ENCODE measurements at regions not wholly inside any gene's neighbourhood (a gene's known extent, or its start where the extent isn't known, plus 50 kb on each side); places are given as distances from the start of the nearest gene placed in this dataset.
"Not testable (repeated sequence)": the region's sequence is repeated elsewhere in the genome, so short reads cannot be mapped to it uniquely, and the experiment has no call there.

DNA sequence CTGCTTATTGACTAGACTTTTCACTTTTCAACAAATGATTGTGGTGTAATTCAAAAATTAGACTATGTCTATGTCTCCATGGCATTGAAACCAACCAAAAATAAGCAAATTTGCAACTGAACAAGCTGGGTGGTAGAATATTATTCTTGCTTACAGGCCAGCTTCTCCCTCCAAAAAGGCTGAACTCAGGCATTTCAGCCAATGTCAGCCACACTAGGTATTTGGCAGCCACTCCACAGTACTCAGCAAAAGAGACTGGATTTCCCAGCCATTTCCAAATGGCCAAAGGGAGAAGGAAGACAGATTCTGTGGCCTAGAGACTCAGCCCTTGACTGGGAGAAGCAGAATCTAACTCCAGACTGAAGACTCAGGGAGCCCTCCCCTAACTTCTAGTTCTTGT lies 121.8 kb upstream of the IRX5 start:
- DNase-seq: no peak

DNA sequence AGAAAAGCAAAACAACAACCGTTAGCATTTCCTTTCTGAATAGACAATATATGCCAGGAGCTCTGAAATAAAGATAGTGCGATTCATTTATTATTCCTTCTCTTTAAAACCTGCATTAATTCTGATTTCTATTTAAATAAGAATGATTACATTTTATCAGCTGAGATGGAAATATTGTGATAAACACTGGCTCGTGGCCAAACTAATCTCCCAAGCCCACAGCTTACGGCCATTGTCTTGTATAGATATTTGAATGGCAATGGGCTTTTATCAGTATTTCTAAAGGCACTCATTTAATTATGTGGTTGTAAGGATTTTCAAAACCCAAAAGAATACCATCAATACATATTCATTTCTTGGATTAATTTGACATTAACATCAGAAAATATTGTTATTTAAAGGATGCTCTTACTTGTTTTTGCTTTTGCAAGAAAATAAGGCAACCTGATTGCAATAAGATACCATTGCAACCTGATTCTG lies 123.7 kb upstream of the IRX5 start:
- no peak for DNase-seq

GRCh38 chr16:54806378-54806777 lies 124.3 kb upstream of the IRX5 start:
- DNase-seq: no peak

- no peak for DNase-seq
Observed at GRCh38 chr16:54805648-54806047, 125.0 kb upstream of the IRX5 start.

DNA sequence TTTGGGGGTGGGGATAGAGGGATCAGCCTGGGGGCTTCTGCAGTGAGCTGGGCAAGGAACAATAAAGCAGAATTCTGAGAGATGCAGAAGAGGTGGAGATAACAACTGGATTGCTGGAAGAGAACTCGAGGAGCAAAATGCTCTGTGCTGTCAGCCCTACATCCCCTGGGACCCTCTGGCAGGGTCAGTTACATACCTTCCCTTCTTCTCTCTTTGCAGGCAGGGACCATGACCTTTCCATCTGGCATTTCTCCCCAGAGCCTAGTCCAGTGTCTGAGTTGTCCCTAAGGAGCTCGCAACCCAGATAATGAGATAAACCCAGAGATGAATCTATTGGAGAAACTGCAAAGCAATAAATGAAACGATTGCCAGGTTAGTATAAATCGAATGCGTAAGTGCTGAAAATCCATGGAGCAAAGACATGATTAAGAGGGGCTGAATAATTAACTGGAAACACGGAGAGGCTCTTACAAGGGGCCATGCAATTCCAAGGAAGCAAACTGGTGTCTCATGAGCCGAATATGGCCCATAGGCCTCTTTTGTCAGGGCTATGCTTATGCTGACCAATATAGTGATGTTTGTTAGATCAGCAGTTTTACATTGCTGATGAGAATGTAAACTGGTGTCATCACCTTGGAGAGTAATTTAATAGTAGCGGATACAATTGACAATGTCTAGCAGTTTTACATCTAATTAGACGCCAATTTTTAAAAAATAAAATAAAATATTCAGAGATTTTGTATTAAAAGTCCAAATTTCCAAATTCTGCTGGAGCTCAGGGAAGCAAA lies 129.4 kb upstream of the IRX5 start:
- no peak for DNase-seq

- DNase-seq: no peak
Observed at GRCh38 chr16:54798267-54798666, 132.4 kb upstream of the IRX5 start.

DNA sequence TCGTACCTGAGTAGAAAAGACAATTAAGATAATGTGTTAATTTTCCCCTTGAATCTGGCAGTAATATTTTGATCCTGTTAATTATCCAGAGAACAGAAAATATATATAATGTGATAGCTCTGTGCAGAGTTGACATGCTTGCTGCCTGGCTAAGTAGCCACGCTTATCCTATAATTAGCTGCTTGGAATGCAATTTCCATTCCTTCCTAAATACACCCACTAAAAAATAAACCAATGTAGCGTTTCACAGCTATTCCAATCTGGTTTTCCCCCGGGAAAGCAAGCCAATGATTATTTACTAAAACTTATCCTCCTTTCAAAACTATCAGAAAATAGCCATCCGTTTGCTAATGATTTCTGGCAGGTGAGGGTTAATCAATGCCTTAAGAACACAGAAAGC lies 134.5 kb upstream of the IRX5 start:
- DNase-seq: no peak

GRCh38 chr16:54792811-54793210 lies 137.9 kb upstream of the IRX5 start:
- no peak for DNase-seq

GRCh38 chr16:54787045-54787444 lies 143.6 kb upstream of the IRX5 start:
- DNase-seq: no peak

DNA sequence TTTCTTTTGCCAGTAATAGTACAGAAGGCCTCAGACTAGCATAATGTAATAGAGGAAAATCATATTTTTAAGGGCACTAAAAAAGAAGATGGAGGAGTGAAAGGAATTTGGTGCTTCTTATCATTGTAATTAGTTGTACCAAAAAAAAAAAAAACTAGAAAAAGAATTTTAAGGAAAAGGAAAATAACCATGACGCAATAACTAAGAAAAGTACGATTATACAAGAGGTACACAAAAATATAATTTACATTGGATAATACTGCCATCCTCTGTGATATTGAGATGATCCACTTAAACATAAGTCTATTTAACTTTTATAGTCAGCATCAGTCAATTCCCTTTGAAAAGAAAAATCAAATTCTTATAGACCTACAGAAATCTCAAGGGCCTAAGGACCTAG lies 146.7 kb upstream of the IRX5 start:
- no peak for DNase-seq

- no peak for DNase-seq
Observed at GRCh38 chr16:54783226-54783625, 147.4 kb upstream of the IRX5 start.

- DNase-seq: no peak
Observed at GRCh38 chr16:54780266-54780665, 150.4 kb upstream of the IRX5 start.

DNA sequence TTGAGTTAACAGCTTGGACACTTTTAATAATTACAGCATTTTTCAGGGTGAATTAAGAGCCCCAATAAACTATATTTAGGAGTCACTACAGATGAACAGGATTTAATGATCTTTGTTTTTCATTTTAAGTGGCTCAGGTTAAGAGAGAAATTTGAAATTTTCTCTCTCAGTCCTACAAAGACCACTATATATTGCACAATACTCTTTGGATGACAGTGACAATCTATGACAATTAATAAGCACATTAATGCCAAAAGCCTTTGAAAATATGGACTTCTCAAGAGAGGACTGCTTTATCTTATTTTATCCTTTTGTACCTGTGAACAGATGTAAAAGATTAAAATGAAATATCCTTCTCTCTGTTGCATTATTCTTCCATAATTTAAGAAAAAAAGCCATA lies 151.1 kb upstream of the IRX5 start:
- no peak for DNase-seq

GRCh38 chr16:54774768-54775167 lies 155.9 kb upstream of the IRX5 start:
- DNase-seq: no peak

DNA sequence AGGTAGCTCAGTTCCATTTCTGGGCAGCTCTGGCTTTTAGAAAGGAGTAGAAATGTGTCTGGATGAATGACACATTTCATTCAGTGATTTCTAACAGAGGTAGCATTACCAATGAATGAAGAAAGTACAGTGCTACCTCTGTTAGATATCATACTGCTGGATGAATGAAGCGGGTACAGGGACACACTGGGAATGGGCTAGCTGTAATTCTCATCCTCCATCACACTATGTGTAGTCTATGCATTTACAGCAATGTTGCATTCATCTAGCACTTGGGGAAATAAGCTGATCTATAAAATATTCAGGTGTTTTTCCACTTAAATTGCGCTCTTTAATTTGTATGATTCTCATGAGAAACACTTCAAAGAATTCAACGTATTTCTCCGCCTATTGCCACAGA lies 158.3 kb upstream of the IRX5 start:
- DNase-seq: no peak

GRCh38 chr16:54766355-54766754 lies 164.3 kb upstream of the IRX5 start:
- no peak for DNase-seq

GRCh38 chr16:54750249-54750648 lies 180.4 kb upstream of the IRX5 start:
- no peak for DNase-seq

DNA sequence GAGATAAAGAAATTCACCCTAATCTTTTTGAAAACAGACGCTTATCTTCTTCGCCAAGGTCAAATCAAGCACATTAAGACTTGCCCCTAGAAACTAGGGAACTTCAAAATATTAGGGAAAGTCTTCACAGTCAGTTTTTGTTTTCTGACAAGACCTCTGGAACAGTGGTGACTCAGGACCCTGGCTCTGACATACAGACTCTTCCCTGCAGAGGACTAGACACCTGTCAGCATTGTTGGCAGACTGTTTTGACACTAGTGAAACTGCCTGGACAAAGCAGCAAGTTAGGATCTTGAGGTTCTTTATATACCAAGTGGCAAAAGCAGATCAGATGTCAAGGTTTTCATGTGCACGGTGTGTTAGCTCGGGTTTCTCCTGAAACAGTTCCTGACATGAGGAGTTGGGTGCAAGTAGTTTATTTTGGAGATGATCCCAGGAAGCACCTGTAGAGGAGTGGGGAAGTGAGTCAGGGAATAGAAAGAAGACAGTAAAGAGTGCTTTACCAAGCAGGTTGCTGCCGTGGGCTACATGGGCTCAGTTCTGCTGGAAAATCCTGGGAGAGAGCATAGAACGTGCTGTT lies 182.0 kb upstream of the IRX5 start:
- no peak for DNase-seq

DNA sequence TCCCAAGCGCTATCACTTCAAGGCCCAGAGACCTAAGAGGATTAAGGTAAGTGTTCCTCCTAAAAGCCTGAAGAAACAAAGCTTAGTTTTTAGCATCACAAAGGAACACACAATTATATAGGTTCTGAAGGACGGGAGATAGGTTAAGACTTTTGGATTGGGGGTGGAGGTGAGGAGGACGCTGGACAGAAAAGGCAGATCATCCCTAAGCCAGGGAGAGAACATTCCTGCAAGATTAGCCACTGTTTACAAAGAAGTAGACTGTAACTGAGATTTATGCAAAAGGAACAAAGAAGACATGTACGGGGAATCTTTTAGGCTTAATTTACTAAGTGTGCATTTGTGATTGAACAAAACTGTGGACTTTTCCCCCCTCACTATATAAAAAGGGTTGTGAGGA lies 184.1 kb upstream of the IRX5 start:
- DNase-seq: no peak

- no peak for DNase-seq
Observed at GRCh38 chr16:54744998-54745397, 185.7 kb upstream of the IRX5 start.

GRCh38 chr16:54742436-54742835 lies 188.2 kb upstream of the IRX5 start:
- no peak for DNase-seq

- no peak for DNase-seq
Observed at GRCh38 chr16:54739381-54739780, 191.3 kb upstream of the IRX5 start.

- DNase-seq: no peak
Observed at GRCh38 chr16:54734156-54734555, 196.5 kb upstream of the IRX5 start.

- DNase-seq: not testable (repeated sequence)
Observed at GRCh38 chr16:54727696-54728095, 203.0 kb upstream of the IRX5 start.
